WTC11 (cell line): ENCODE measurements at regions not wholly inside any gene's neighbourhood (a gene's known extent, or its start where the extent isn't known, plus 50 kb on each side); places are given as distances from the start of the nearest gene placed in this dataset.

Source experiments
- ATAC-seq: fragments of 200-7000 bp; cut with Tn5 transposase; 2 replicates; pipeline ENCODE4 v1.10.0; 2021; ENCODE audit warnings: mild to moderate bottlenecking, moderate library complexity
- CTCF ChIA-PET: fragments of 300-600 bp; sonication (Branson Sonifier 250); formaldehyde crosslinking; loops from one replicate; lab custom pipeline; 2021; ENCODE audit warnings: antibody characterized with exemption; lab: Charles Lee
- POLR2A ChIA-PET: fragments of 350-600 bp; sonication (Branson Sonifier 250); formaldehyde crosslinking; loops from one replicate; lab custom pipeline; 2021; ENCODE audit warnings: antibody characterized with exemption; lab: Charles Lee
- DNase-seq: peaks from one replicate; pipeline ENCODE4 v3.0.0; 2021; ENCODE audit warnings: low spot score
- H3K27ac Mint-ChIP-seq: 2 replicates; pipeline ENCODE4 v1.8.0; 2021; ENCODE audit warnings: mixed read lengths
- H3K27me3 Mint-ChIP-seq: 2 replicates; pipeline ENCODE4 v1.8.0; 2021; ENCODE audit warnings: low read depth, mild to moderate bottlenecking, moderate library complexity, mixed read lengths
- H3K36me3 Mint-ChIP-seq: 2 replicates; pipeline ENCODE4 v1.8.0; 2021; ENCODE audit warnings: mixed read lengths
- H3K4me1 Mint-ChIP-seq: 2 replicates; pipeline ENCODE4 v1.8.0; 2022; ENCODE audit warnings: mixed read lengths
- H3K4me3 Mint-ChIP-seq: 2 replicates; pipeline ENCODE4 v1.8.0; 2021; ENCODE audit warnings: mild to moderate bottlenecking, moderate library complexity, mixed read lengths
- H3K9me3 Mint-ChIP-seq: 2 replicates; pipeline ENCODE4 v1.8.0; 2021; ENCODE audit warnings: mixed read lengths
- CREM ChIP-seq: sonication (generic); formaldehyde crosslinking; IDR thresholded peaks from 2 replicates; pipeline ENCODE4 v1.8.1; 2022; ENCODE audit warnings: mild to moderate bottlenecking, missing genetic modification reagents, moderate library complexity
- ESRRA ChIP-seq: sonication (generic); formaldehyde crosslinking; IDR thresholded peaks from 2 replicates; pipeline ENCODE4 v1.8.1; 2022; ENCODE audit warnings: mild to moderate bottlenecking, missing genetic modification reagents, borderline replicate concordance
- FOXK1 ChIP-seq: sonication (generic); formaldehyde crosslinking; IDR thresholded peaks from 2 replicates; pipeline ENCODE4 v1.8.0; 2022; ENCODE audit warnings: mild to moderate bottlenecking, moderate library complexity, missing genetic modification reagents
- GRHL2 ChIP-seq: fragments of 250-450 bp; sonication (Bioruptor Pico); IDR thresholded peaks from 2 replicates; pipeline ENCODE4 v1.8.0; 2022; ENCODE audit warnings: mild to moderate bottlenecking, moderate library complexity; ENCODE audit not compliant: insufficient replicate concordance, severe bottlenecking
- GTF2I ChIP-seq: fragments of 250-450 bp; sonication (Bioruptor Pico); conservative IDR thresholded peaks from 2 replicates; pipeline ENCODE4 v1.4.0; 2021; ENCODE audit warnings: mild to moderate bottlenecking
- NFATC4 ChIP-seq: fragments of 250-450 bp; sonication (Bioruptor Pico); IDR thresholded peaks from 2 replicates; pipeline ENCODE4 v1.9.0; 2021; ENCODE audit warnings: mild to moderate bottlenecking
- NFE2L1 ChIP-seq: sonication (generic); formaldehyde crosslinking; IDR thresholded peaks from 2 replicates; pipeline ENCODE4 v1.8.1; 2023; ENCODE audit warnings: missing genetic modification reagents
- NFYB ChIP-seq: sonication (generic); formaldehyde crosslinking; conservative IDR thresholded peaks from 2 replicates; pipeline ENCODE4 v1.8.0; 2022; ENCODE audit warnings: low read depth, missing genetic modification reagents
- PRRX2 ChIP-seq: fragments of 250-450 bp; sonication (Bioruptor Pico); IDR thresholded peaks from 2 replicates; pipeline ENCODE4 v1.8.0; 2021; ENCODE audit warnings: mild to moderate bottlenecking
- RELA ChIP-seq: sonication (generic); formaldehyde crosslinking; IDR thresholded peaks from 2 replicates; pipeline ENCODE4 v1.8.1; 2022; ENCODE audit warnings: missing genetic modification reagents, mild to moderate bottlenecking, borderline replicate concordance
- SMAD3 ChIP-seq: sonication (generic); formaldehyde crosslinking; IDR thresholded peaks from 2 replicates; pipeline ENCODE4 v1.8.0; 2022; ENCODE audit warnings: missing genetic modification reagents, mild to moderate bottlenecking, borderline replicate concordance
- SOX15 ChIP-seq: fragments of 250-450 bp; sonication (Bioruptor Pico); IDR thresholded peaks from 2 replicates; pipeline ENCODE4 v1.9.0; 2021; ENCODE audit warnings: mild to moderate bottlenecking
- ZNF396 ChIP-seq: fragments of 250-450 bp; sonication (Bioruptor Pico); IDR thresholded peaks from 2 replicates; pipeline ENCODE4 v1.8.0; 2021; ENCODE audit warnings: mild to moderate bottlenecking, moderate library complexity, borderline replicate concordance
- ZNF416 ChIP-seq: fragments of 250-450 bp; sonication (Bioruptor Pico); IDR thresholded peaks from 2 replicates; pipeline ENCODE4 v1.9.0; 2021; ENCODE audit warnings: mild to moderate bottlenecking, inconsistent platforms
- TF ChIP-seq, protein P1 (sequence below): sonication (generic); formaldehyde crosslinking; conservative IDR thresholded peaks from 2 replicates; pipeline ENCODE4 v1.8.1; 2023; ENCODE audit warnings: mild to moderate bottlenecking, low read depth, missing genetic modification reagents, moderate library complexity
- TF ChIP-seq, protein P2 (sequence below): sonication (generic); formaldehyde crosslinking; IDR thresholded peaks from 2 replicates; pipeline ENCODE4 v1.8.1; 2023; ENCODE audit warnings: mild to moderate bottlenecking, missing genetic modification reagents, moderate library complexity
- TF ChIP-seq, protein P3 (sequence below): sonication (generic); formaldehyde crosslinking; IDR thresholded peaks from 2 replicates; pipeline ENCODE4 v1.8.1; 2022; ENCODE audit warnings: low read depth, mild to moderate bottlenecking, moderate library complexity, missing genetic modification reagents, borderline replicate concordance

DNA sequence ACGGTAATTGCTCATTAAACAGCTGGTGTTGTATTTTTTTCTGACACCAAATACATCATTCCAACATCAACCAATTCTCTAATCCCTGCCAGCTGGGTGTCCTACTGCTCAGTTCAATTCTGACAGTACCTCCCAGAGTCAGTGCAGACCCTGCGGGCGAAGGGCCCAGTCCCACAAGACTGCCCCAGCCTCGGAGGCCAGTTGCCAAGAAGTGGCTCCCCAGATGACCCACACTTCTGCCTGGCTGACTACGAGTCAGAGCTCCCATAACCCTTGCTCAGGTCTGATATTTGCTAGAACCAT is 147.2 kb downstream of the CTTN start:
- Mint-ChIP-seq H3K9me3 (no peaks in the 10 kb centered on the region), H3K36me3 (no peaks in the 10 kb centered on the region), H3K4me1 (peaks cover 36% of the 10 kb centered on the region), H3K4me3 (no peak overlapping the region), H3K27me3 (no peaks in the 10 kb centered on the region), H3K27ac (peak overlapping the region; percentile 76)
- TF ChIP-seq NFE2L1 (no peak), RELA (no peak), PRRX2 (CRISPR knock-in tag) (no peak), NFYB (CRISPR knock-in tag) (no peak), FOXK1 (CRISPR knock-in tag) (no peak), ZNF396 (CRISPR knock-in tag) (no peak)
- TF ChIP-seq, protein P1, sequence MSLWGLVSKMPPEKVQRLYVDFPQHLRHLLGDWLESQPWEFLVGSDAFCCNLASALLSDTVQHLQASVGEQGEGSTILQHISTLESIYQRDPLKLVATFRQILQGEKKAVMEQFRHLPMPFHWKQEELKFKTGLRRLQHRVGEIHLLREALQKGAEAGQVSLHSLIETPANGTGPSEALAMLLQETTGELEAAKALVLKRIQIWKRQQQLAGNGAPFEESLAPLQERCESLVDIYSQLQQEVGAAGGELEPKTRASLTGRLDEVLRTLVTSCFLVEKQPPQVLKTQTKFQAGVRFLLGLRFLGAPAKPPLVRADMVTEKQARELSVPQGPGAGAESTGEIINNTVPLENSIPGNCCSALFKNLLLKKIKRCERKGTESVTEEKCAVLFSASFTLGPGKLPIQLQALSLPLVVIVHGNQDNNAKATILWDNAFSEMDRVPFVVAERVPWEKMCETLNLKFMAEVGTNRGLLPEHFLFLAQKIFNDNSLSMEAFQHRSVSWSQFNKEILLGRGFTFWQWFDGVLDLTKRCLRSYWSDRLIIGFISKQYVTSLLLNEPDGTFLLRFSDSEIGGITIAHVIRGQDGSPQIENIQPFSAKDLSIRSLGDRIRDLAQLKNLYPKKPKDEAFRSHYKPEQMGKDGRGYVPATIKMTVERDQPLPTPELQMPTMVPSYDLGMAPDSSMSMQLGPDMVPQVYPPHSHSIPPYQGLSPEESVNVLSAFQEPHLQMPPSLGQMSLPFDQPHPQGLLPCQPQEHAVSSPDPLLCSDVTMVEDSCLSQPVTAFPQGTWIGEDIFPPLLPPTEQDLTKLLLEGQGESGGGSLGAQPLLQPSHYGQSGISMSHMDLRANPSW = no peak
- TF ChIP-seq, protein P2, sequence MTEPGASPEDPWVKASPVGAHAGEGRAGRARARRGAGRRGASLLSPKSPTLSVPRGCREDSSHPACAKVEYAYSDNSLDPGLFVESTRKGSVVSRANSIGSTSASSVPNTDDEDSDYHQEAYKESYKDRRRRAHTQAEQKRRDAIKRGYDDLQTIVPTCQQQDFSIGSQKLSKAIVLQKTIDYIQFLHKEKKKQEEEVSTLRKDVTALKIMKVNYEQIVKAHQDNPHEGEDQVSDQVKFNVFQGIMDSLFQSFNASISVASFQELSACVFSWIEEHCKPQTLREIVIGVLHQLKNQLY = no peak
- DNase-seq (no peak), ATAC-seq (no peak)
- CTCF ChIA-PET = interaction anchor here (0.9 to 3.9 kb wide), 7 partner anchors 23 to 678 kb away, joined by 3 to 30 read pairs (median 5); no protein-coding TSS in a partner anchor
- POLR2A ChIA-PET = interaction anchor here (1.3 kb wide), 1 partner anchor 14 kb away, joined by 3 read pairs; no protein-coding TSS in a partner anchor

DNA sequence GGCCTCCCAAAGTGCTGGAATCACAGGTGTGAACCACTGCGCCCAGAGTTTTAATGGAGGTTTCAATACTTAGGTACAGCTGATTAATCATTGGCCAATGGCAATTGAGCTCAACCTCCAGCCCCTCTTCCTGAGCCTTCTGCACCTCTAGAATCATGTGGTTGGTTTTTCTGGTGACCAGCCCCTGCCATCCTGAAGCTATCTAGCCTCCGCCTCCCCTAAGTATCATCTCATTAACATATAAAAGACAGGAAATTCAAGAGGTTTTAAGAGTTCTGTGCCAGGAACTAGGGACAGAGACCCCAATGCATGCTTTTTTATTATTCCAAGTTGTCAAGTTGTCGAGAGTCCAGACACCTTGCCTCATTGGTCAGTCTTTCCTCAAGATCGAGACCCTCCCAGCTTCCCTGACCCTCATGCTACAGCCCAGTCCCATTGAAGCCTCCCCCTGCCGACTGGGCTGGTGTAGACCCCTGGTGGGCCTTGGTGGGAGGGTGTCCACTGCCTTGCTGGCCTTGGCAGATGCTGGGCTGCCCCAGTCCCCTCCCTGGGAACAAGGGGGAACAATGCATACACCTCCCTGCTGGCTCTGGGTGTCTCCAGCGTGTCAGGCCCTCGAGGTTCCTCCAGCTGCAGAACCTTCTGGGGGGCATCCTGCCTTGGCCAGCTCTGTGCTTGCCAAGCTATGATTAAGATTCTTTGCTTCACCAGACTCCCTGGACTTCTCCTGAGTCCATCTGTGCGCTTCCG is 148.0 kb downstream of the CTTN start:
- Mint-ChIP-seq H3K36me3 (no peaks in the 10 kb centered on the region), H3K27ac (peak overlapping the region; percentile 50; the same call in 1 of the 2 replicates), H3K27me3 (no peaks in the 10 kb centered on the region), H3K9me3 (no peaks in the 10 kb centered on the region), H3K4me1 (peaks cover 37% of the 10 kb centered on the region), H3K4me3 (no peak overlapping the region)
- TF ChIP-seq SMAD3 (CRISPR knock-in tag) (no peak), CREM (CRISPR knock-in tag) (no peak), ZNF416 (CRISPR knock-in tag) (no peak), SOX15 (CRISPR knock-in tag) (no peak), GTF2I (no peak), ESRRA (CRISPR knock-in tag) (no peak), GRHL2 (CRISPR knock-in tag) (no peak)
- TF ChIP-seq, protein P3, sequence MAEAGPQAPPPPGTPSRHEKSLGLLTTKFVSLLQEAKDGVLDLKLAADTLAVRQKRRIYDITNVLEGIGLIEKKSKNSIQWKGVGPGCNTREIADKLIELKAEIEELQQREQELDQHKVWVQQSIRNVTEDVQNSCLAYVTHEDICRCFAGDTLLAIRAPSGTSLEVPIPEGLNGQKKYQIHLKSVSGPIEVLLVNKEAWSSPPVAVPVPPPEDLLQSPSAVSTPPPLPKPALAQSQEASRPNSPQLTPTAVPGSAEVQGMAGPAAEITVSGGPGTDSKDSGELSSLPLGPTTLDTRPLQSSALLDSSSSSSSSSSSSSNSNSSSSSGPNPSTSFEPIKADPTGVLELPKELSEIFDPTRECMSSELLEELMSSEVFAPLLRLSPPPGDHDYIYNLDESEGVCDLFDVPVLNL (CRISPR knock-in tag) = no peak
- ATAC-seq (peak; percentile 54), DNase-seq (no peak)
- ChIA-PET POLR2A (interaction anchor here (1.3 kb wide), 1 partner anchor 15 kb away, joined by 3 read pairs; no protein-coding TSS in a partner anchor), CTCF (interaction anchor here (0.7 to 3.9 kb wide), 5 partner anchors 10 to 250 kb away, joined by 3 to 30 read pairs (median 6); no protein-coding TSS in a partner anchor)

DNA sequence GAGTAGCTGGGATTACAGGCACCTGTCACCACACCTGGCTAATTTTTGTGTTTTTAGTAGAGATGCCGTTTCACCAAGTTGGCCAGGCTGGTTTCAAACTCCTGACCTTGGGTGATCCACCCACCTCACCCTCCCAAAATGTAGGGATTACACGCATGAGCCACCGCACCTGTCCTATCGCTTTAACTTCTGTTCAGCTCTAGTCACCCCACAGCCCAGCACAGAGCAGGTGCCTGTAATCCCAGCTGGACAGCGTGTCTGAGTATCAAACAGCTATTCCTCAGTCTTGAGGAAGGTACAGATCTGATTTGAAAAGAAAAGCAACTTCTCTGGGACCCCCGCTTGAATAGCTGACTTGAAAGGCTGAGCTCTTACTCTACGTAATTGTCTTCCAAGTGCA is 149.1 kb downstream of the CTTN start:
- no peaks in the 10 kb centered on the region for H3K27me3 Mint-ChIP-seq
- no peak for TF ChIP-seq NFATC4
- TF ChIP-seq, all 79 proteins: peak for 0
- Mint-ChIP-seq H3K4me3 (no peak overlapping the region), H3K4me1 (peaks cover 45% of the 10 kb centered on the region), H3K27ac (peak overlapping the region; percentile 45; the same call in 1 of the 2 replicates), H3K36me3 (no peaks in the 10 kb centered on the region), H3K9me3 (no peaks in the 10 kb centered on the region)
- DNase-seq (no peak), ATAC-seq (no peak)
- ChIA-PET POLR2A (no interaction called here), CTCF (interaction anchor here (0.8 to 3.9 kb wide), 4 partner anchors 21 to 80 kb away, joined by 4 to 30 read pairs (median 6); no protein-coding TSS in a partner anchor)
